ENCODE measurements at regions not wholly inside any gene's neighbourhood (a gene's known extent, or its start where the extent isn't known, plus 50 kb on each side); places are given as distances from the start of the nearest gene placed in this dataset.

GRCh38 chrX:96176921-96177320 lies 507.7 kb upstream of the DIAPH2 start:
- Histone ChIP-seq H3K27me3 (ENCODE audit: low read length) (no peaks in the 10 kb centered on the region), H3K9me3 (ENCODE audit: low read length) (no peaks in the 10 kb centered on the region), H4K20me1 (ENCODE audit: low read length) (no peaks in the 10 kb centered on the region), H3K27ac (ENCODE audit: low read length) (no peak overlapping the region), H3K79me2 (ENCODE audit: low read length) (no peaks in the 10 kb centered on the region), H3K4me3 (ENCODE audit: low read length) (no peak overlapping the region), H3K4me2 (ENCODE audit: low read length) (no peak overlapping the region), H3K4me1 (ENCODE audit: insufficient read depth, low read length) (no peaks in the 10 kb centered on the region), H3K36me3 (ENCODE audit: low read depth, low read length) (no peaks in the 10 kb centered on the region), H3K9me2 (replicated peaks; ENCODE audit: low read length) (no peaks in the 10 kb centered on the region), H3F3A (ENCODE audit: low read length, unreplicated experiment) (no peaks in the 10 kb centered on the region), H3K9ac (ENCODE audit: low read length) (no peak overlapping the region), H2AFZ (ENCODE audit: low read length) (no peak overlapping the region)
- no TSS peak for BruUV-seq (replicated peaks)
- CTCF ChIA-PET = no interaction called here
- DNase-seq (no peak), ATAC-seq (no peak)
- intact Hi-C loops (cut with micrococcal nuclease) = no loop called here
- POLR2A ChIA-PET (ENCODE audit: unreplicated experiment) = no interaction called here
- TF ChIP-seq, protein P1, sequence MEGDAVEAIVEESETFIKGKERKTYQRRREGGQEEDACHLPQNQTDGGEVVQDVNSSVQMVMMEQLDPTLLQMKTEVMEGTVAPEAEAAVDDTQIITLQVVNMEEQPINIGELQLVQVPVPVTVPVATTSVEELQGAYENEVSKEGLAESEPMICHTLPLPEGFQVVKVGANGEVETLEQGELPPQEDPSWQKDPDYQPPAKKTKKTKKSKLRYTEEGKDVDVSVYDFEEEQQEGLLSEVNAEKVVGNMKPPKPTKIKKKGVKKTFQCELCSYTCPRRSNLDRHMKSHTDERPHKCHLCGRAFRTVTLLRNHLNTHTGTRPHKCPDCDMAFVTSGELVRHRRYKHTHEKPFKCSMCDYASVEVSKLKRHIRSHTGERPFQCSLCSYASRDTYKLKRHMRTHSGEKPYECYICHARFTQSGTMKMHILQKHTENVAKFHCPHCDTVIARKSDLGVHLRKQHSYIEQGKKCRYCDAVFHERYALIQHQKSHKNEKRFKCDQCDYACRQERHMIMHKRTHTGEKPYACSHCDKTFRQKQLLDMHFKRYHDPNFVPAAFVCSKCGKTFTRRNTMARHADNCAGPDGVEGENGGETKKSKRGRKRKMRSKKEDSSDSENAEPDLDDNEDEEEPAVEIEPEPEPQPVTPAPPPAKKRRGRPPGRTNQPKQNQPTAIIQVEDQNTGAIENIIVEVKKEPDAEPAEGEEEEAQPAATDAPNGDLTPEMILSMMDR (conservative IDR thresholded peaks at IDR 0.05; ENCODE audit: low read depth, low read length) = no peak
- TF ChIP-seq EZH2 (IDR thresholded peaks at IDR 0.05; ENCODE audit: low read length, unreplicated experiment) (no peak), EZH2phosphoT487 (IDR thresholded peaks at IDR 0.05; ENCODE audit: borderline replicate concordance, low read length) (no peak)

DNA sequence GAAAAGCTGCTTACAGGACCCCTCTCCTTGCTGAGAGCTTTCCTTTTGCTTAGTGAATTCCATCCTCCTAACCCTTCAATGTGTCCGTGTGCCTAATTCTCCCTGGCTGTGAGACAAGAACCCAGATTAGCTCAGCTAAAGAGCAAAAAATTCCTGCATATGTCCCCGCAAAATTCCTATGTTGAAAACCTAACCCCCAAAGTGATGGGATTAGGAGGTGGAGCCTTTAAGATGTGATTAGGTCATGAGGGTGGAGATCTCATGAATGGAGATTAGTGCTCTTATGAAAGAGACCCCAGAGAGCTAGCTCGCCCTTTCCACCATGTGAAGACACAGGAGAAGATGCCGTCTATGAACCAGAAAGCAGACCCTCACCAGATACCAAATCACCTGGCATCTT lies 503.0 kb upstream of the DIAPH2 start:
- Histone ChIP-seq H3K27ac (ENCODE audit: low read length) (no peak overlapping the region), H4K20me1 (ENCODE audit: low read length) (no peaks in the 10 kb centered on the region), H2AFZ (ENCODE audit: low read length) (no peak overlapping the region), H3F3A (ENCODE audit: low read length, unreplicated experiment) (no peaks in the 10 kb centered on the region), H3K27me3 (ENCODE audit: low read length) (no peaks in the 10 kb centered on the region), H3K9me3 (ENCODE audit: low read length) (no peaks in the 10 kb centered on the region), H3K9ac (ENCODE audit: low read length) (no peak overlapping the region), H3K79me2 (ENCODE audit: low read length) (no peaks in the 10 kb centered on the region), H3K36me3 (ENCODE audit: low read depth, low read length) (no peaks in the 10 kb centered on the region), H3K9me2 (replicated peaks; ENCODE audit: low read length) (no peaks in the 10 kb centered on the region), H3K4me2 (ENCODE audit: low read length) (no peak overlapping the region), H3K4me1 (ENCODE audit: insufficient read depth, low read length) (no peaks in the 10 kb centered on the region), H3K4me3 (ENCODE audit: low read length) (no peak overlapping the region)
- DNase-seq = no peak
- TF ChIP-seq EZH2 (IDR thresholded peaks at IDR 0.05; ENCODE audit: low read length, unreplicated experiment) (no peak), EZH2phosphoT487 (IDR thresholded peaks at IDR 0.05; ENCODE audit: borderline replicate concordance, low read length) (no peak)
- TF ChIP-seq, protein P1 (conservative IDR thresholded peaks at IDR 0.05; ENCODE audit: low read depth, low read length) = no peak
- intact Hi-C loops (cut with micrococcal nuclease) = loop anchor here (1.0 to 5.0 kb wide), 4 partner anchors 279 to 1506 kb away; no protein-coding TSS in a partner anchor
- ChIA-PET POLR2A (ENCODE audit: unreplicated experiment) (no interaction called here), CTCF (no interaction called here)
- ATAC-seq = no peak
- BruUV-seq (replicated peaks) = no TSS peak

DNA sequence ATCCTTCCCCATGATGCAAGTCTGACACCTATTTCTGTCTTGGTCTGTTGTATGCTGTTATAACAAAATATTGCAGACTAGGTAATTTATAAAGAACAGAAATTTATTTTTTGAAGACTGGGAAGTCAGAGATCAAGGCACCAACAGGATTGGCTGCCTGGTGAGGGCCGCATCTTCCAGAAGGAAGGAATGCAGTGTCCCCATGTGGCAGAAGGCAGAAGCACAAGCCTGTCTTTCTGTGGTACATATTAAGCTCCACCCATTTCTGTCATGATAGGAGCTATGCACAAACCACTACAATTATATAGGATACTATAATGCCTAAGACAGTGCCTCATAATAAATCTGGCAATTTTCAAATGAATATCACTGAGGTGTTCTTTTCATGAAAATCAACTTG lies 502.3 kb upstream of the DIAPH2 start:
- BruUV-seq (replicated peaks) = no TSS peak
- Histone ChIP-seq H3K27ac (ENCODE audit: low read length) (no peak overlapping the region), H3K9ac (ENCODE audit: low read length) (no peak overlapping the region), H2AFZ (ENCODE audit: low read length) (no peak overlapping the region), H3K27me3 (ENCODE audit: low read length) (no peaks in the 10 kb centered on the region), H3K4me3 (ENCODE audit: low read length) (no peak overlapping the region), H4K20me1 (ENCODE audit: low read length) (no peaks in the 10 kb centered on the region), H3K36me3 (ENCODE audit: low read depth, low read length) (no peaks in the 10 kb centered on the region), H3K79me2 (ENCODE audit: low read length) (no peaks in the 10 kb centered on the region), H3F3A (ENCODE audit: low read length, unreplicated experiment) (no peaks in the 10 kb centered on the region), H3K9me3 (ENCODE audit: low read length) (no peaks in the 10 kb centered on the region), H3K9me2 (replicated peaks; ENCODE audit: low read length) (no peaks in the 10 kb centered on the region), H3K4me2 (ENCODE audit: low read length) (no peak overlapping the region), H3K4me1 (ENCODE audit: insufficient read depth, low read length) (no peaks in the 10 kb centered on the region)
- no peak for TF ChIP-seq EZH2phosphoT487 (IDR thresholded peaks at IDR 0.05; ENCODE audit: borderline replicate concordance, low read length)
- TF ChIP-seq, protein P1 (conservative IDR thresholded peaks at IDR 0.05; ENCODE audit: low read depth, low read length) = peak; percentile 85
- peak; percentile 88 for ATAC-seq
- ChIA-PET CTCF (interaction anchor here (0.6 to 1.0 kb wide), 7 partner anchors 58 to 832 kb away, joined by 3 to 6 read pairs (median 3); no protein-coding TSS in a partner anchor), POLR2A (ENCODE audit: unreplicated experiment) (interaction anchor here (0.6 kb wide), 1 partner anchor 412 kb away, joined by 8 read pairs; no protein-coding TSS in a partner anchor)
- intact Hi-C loops (cut with micrococcal nuclease) = loop anchor here (1.0 to 5.0 kb wide), 4 partner anchors 280 to 1505 kb away; no protein-coding TSS in a partner anchor
- peak; percentile 69 for DNase-seq
